Neuronal stem cell (in vitro differentiated cells): ENCODE measurements at regions not wholly inside any gene's neighbourhood (a gene's known extent, or its start where the extent isn't known, plus 50 kb on each side); places are given as distances from the start of the nearest gene placed in this dataset.
A peak's percentile ranks its signal among the peaks of the same experiment; 100 is the strongest.
"Not testable (repeated sequence)": the region's sequence is repeated elsewhere in the genome, so short reads cannot be mapped to it uniquely, and the experiment has no call there.

Experiments
- DNase-seq: peaks from one replicate; pipeline ENCODE4 v3.0.0-alpha.2; 2013; ENCODE audit warnings: low spot score
- H2AFZ ChIP-seq: one replicate; pipeline ENCODE4 v1.6.1; 2013; ENCODE audit warnings: mild to moderate bottlenecking, low read length, inconsistent platforms
- H2AK5ac ChIP-seq: 2 replicates; pipeline ENCODE4 v1.6.1; 2013; ENCODE audit warnings: low read depth, mild to moderate bottlenecking, inconsistent platforms, low read length, moderate library complexity, mixed read lengths
- H2BK120ac ChIP-seq: 2 replicates; pipeline ENCODE4 v1.6.1; 2013; ENCODE audit warnings: low read depth, mild to moderate bottlenecking, inconsistent platforms, low read length, moderate library complexity, mixed read lengths
- H2BK12ac ChIP-seq: one replicate; pipeline ENCODE4 v1.6.1; 2013; ENCODE audit warnings: low read length, inconsistent platforms
- H2BK15ac ChIP-seq: 2 replicates; pipeline ENCODE4 v1.6.1; 2013; ENCODE audit warnings: mild to moderate bottlenecking, low read length, inconsistent platforms, mixed read lengths
- H2BK5ac ChIP-seq: one replicate; pipeline ENCODE4 v1.6.1; 2013; ENCODE audit warnings: inconsistent platforms, mild to moderate bottlenecking, low read length, moderate library complexity
- H3K14ac ChIP-seq: one replicate; pipeline ENCODE4 v1.6.1; 2013; ENCODE audit warnings: low read length, inconsistent platforms
- H3K18ac ChIP-seq: 2 replicates; pipeline ENCODE4 v1.6.1; 2013; ENCODE audit warnings: low read length, inconsistent platforms
- H3K23ac ChIP-seq: 2 replicates; pipeline ENCODE4 v1.6.1; 2013; ENCODE audit warnings: low read depth, mild to moderate bottlenecking, mixed read lengths, low read length, inconsistent platforms; ENCODE audit not compliant: poor library complexity
- H3K27ac ChIP-seq: replicated peaks from 3 replicates; pipeline ENCODE4 v1.5.1; 2013; ENCODE audit warnings: low read length, inconsistent platforms
- H3K27me3 ChIP-seq, 3 experiments: 2 replicates each; pipeline ENCODE4 v1.6.1; 2013; ENCODE audit warnings: low read length in 3 of 3, mild to moderate bottlenecking in 2 of 3, inconsistent platforms in 1 of 3, low read depth in 1 of 3, mixed read lengths in 1 of 3, moderate library complexity in 1 of 3; ENCODE audit not compliant: control insufficient read depth in 3 of 3, insufficient read depth in 3 of 3
- H3K36me3 ChIP-seq, 2 donors: replicated peaks in 1 of 2; 2 replicates each; pipeline ENCODE4 v1.6.1; 2013; ENCODE audit warnings: low read length in 2 of 2; ENCODE audit not compliant: control insufficient read depth in 2 of 2, insufficient read depth in 2 of 2
- H3K4ac ChIP-seq: 2 replicates; pipeline ENCODE4 v1.6.1; 2013; ENCODE audit warnings: inconsistent platforms, mild to moderate bottlenecking, low read length, moderate library complexity
- H3K4me1 ChIP-seq, 2 donors: 1 replicate in 1 of 2; 2 replicates in 1 of 2; pipeline ENCODE4 v1.6.1; 2013; ENCODE audit warnings: low read length in 2 of 2, low read depth in 1 of 2; ENCODE audit not compliant: control insufficient read depth in 2 of 2, insufficient read depth in 1 of 2
- H3K4me2 ChIP-seq: one replicate; pipeline ENCODE4 v1.6.1; 2013; ENCODE audit warnings: mild to moderate bottlenecking, low read length, inconsistent platforms; ENCODE audit not compliant: insufficient read depth, poor library complexity, severe bottlenecking
- H3K4me3 ChIP-seq, 2 donors: 2 replicates each; pipeline ENCODE4 v1.5.1; 2013; ENCODE audit warnings: low read length in 2 of 2, mild to moderate bottlenecking in 2 of 2, inconsistent platforms in 1 of 2, moderate library complexity in 1 of 2
- H3K79me1 ChIP-seq: one replicate; pipeline ENCODE4 v1.6.1; 2013; ENCODE audit warnings: low read depth, mild to moderate bottlenecking, inconsistent platforms, low read length, moderate library complexity
- H3K9ac ChIP-seq: one replicate; pipeline ENCODE4 v1.6.1; 2013; ENCODE audit warnings: mild to moderate bottlenecking, low read depth, low read length, inconsistent platforms; ENCODE audit not compliant: poor library complexity
- H3K9me3 ChIP-seq, 2 donors: replicated peaks in 1 of 2; 2 replicates each; pipeline versions ENCODE3 to v1.6.1; 2013; ENCODE audit warnings: low read length in 2 of 2, mild to moderate bottlenecking in 2 of 2, inconsistent platforms in 1 of 2, low read depth in 1 of 2, mixed read lengths in 1 of 2, moderate library complexity in 1 of 2; ENCODE audit not compliant: control insufficient read depth in 2 of 2, insufficient read depth in 1 of 2
- H4K8ac ChIP-seq: one replicate; pipeline ENCODE4 v1.6.1; 2013; ENCODE audit warnings: low read depth, mild to moderate bottlenecking, inconsistent platforms, low read length, moderate library complexity
- H4K91ac ChIP-seq: one replicate; pipeline ENCODE4 v1.6.1; 2013; ENCODE audit warnings: low read length, low read depth, mild to moderate bottlenecking, inconsistent platforms; ENCODE audit not compliant: poor library complexity
- WGBS, 2 donors: extraction: QIAGEN DNeasy Blood & Tissue Kit; methylation state at CpG; one replicate each; pipeline ENCODE4 v1.1.7; 2013; ENCODE audit warnings: missing lambda C conversion rate in 2 of 2, mixed read lengths in 1 of 2; ENCODE audit not compliant: insufficient read length in 2 of 2, insufficient replicate concordance in 1 of 2; ENCODE audit errors: extremely low coverage in 2 of 2; 5-methylcytosine and 5-hydroxymethylcytosine counted together

GRCh38 chr6:90885611-90886056, 298.8 kb upstream of the MAP3K7 start:
- DNase-seq, result no peak
- Histone ChIP-seq H3K36me3 (no peaks in the 10 kb centered on the region), H3K23ac (no peak overlapping the region), H3K4me1 (peaks cover 0 to 2% of the 10 kb centered on the region in 2 donors), H4K8ac (no peak overlapping the region), H3K27ac (no peak overlapping the region), H3K4ac (no peak overlapping the region), H2BK12ac (no peak overlapping the region), H2BK15ac (no peak overlapping the region), H4K91ac (no peak overlapping the region), H3K18ac (peak overlapping the region; percentile 48), H2AFZ (peak overlapping the region; percentile 45), H3K9ac (no peak overlapping the region), H3K14ac (no peak overlapping the region), H2BK5ac (no peak overlapping the region), H3K79me1 (no peaks in the 10 kb centered on the region), H3K9me3 (no peaks in the 10 kb centered on the region), H3K4me3 (no peak overlapping the region), H3K4me2 (no peak overlapping the region), H2BK120ac (no peak overlapping the region), H3K27me3 (no peaks in the 10 kb centered on the region), H2AK5ac (no peak overlapping the region)
- WGBS, 2 donors, result no CpG with 5 or more reads among the region's 10 CpGs

- not testable (repeated sequence) for H3K9ac ChIP-seq, H4K91ac ChIP-seq, H3K14ac ChIP-seq, H3K23ac ChIP-seq, H3K4me3 ChIP-seq, H3K4ac ChIP-seq, H2BK120ac ChIP-seq, H3K4me2 ChIP-seq, DNase-seq, H2AFZ ChIP-seq, H3K36me3 ChIP-seq, H2BK5ac ChIP-seq, H3K27ac ChIP-seq, H3K9me3 ChIP-seq, H2BK12ac ChIP-seq, H3K18ac ChIP-seq, H4K8ac ChIP-seq, H3K27me3 ChIP-seq, H2BK15ac ChIP-seq, H3K4me1 ChIP-seq, H3K79me1 ChIP-seq, H2AK5ac ChIP-seq
- no CpG with 5 or more reads among the region's 4 CpGs for WGBS, 2 donors
These were observed 298.3 kb upstream of the MAP3K7 start for GRCh38 chr6:90885137-90885536.

- Histone ChIP-seq H4K91ac (no peak overlapping the region), H2BK5ac (no peak overlapping the region), H2AK5ac (no peak overlapping the region), H3K79me1 (no peaks in the 10 kb centered on the region), H3K4me2 (no peak overlapping the region), H3K36me3 (no peaks in the 10 kb centered on the region), H3K27ac (no peak overlapping the region), H3K9ac (no peak overlapping the region), H3K18ac (no peak overlapping the region), H3K27me3 (no peaks in the 10 kb centered on the region), H2BK120ac (no peak overlapping the region), H3K9me3 (no peaks in the 10 kb centered on the region), H3K23ac (no peak overlapping the region), H3K4me1 (no peaks in the 10 kb centered on the region), H3K4ac (no peak overlapping the region), H2AFZ (no peak overlapping the region), H3K14ac (no peak overlapping the region), H3K4me3 (no peak overlapping the region), H4K8ac (no peak overlapping the region), H2BK12ac (no peak overlapping the region), H2BK15ac (no peak overlapping the region)
- no CpG with 5 or more reads among the region's 3 CpGs for WGBS, 2 donors
- no peak for DNase-seq
These were observed 290.7 kb upstream of the MAP3K7 start for GRCh38 chr6:90877616-90878015.

- Histone ChIP-seq H4K8ac (no peak overlapping the region), H3K4me2 (no peak overlapping the region), H3K27me3 (no peaks in the 10 kb centered on the region), H3K9me3 (no peaks in the 10 kb centered on the region), H3K4ac (no peak overlapping the region), H3K4me3 (no peak overlapping the region), H3K36me3 (no peaks in the 10 kb centered on the region), H3K4me1 (no peaks in the 10 kb centered on the region), H2BK12ac (no peak overlapping the region), H3K79me1 (no peaks in the 10 kb centered on the region), H2BK15ac (no peak overlapping the region), H2AFZ (no peak overlapping the region), H2AK5ac (no peak overlapping the region), H4K91ac (no peak overlapping the region), H3K27ac (no peak overlapping the region), H2BK120ac (no peak overlapping the region), H3K14ac (no peak overlapping the region), H3K23ac (no peak overlapping the region), H2BK5ac (no peak overlapping the region), H3K9ac (no peak overlapping the region), H3K18ac (no peak overlapping the region)
- no peak for DNase-seq
- no CpG with 5 or more reads among the region's 4 CpGs for WGBS, 2 donors
These were observed 288.1 kb upstream of the MAP3K7 start for GRCh38 chr6:90874931-90875330.
